GM21786 (cell line): ENCODE measurements at regions not wholly inside any gene's neighbourhood (a gene's known extent, or its start where the extent isn't known, plus 50 kb on each side); places are given as distances from the start of the nearest gene placed in this dataset.
"Not testable (repeated sequence)": the region's sequence is repeated elsewhere in the genome, so short reads cannot be mapped to it uniquely, and the experiment has no call there.

Source experiments
- ATAC-seq: cut with Tn5 transposase; IDR thresholded peaks from one replicate; pipeline ENCODE4 v1.9.1; 2021; ENCODE audit not compliant: unreplicated experiment

DNA sequence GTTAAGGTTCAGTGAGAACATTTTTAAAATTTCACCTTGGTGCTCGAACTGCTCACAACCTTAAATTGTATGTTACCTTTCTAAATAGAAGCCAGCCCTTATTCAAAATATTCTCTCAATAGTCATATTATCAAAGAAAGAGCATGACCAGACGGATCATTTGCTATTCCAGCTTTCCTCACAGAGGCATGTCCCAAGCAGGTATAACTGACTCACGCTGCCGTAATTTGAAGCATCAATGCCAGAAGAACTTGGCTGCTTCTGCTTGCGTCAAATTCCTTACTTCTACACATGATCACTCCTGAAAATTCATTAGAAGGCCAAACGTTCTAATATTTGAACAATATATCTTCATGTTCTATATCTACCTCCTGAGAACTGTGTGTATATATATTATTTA, 69.5 kb upstream of the VGLL4 start:
- no peak for ATAC-seq

DNA sequence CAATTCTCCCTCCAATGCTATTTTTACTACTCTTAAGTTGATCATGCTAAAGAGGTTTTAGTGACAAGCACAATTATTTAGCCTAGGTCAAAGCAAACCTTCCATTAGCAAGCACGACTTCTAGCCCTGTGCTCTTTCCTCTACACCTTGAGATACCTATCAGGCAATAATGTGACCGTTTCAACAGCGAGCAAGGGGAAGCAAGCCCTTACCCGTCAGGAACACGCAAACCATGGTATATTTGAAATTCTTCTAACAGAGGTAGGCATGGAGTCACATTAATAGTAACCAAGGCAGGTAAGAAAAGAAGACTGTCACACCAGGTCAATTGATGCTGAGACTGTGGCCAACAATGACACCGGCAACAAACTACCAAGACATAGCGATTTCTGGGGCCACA, 68.9 kb upstream of the VGLL4 start:
- no peak for ATAC-seq

DNA sequence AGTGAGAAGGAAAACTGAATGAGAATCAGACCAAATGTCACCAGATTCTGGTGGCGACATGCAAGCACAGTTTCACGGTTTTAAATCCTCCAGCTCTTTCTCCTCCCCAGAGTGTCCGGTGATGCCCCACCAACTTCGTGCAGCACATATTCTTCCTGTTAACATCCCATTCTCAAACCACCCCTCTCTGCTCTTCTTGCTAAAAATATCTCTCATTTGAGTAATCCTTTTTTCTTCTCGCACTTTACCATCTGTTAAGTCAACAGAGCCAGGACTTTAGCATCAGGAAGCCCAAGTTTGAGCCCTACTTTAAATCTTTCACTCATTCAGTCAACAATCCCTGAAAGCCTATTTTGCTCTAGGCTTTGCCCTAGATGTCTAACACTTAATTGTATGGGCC, 68.2 kb upstream of the VGLL4 start:
- ATAC-seq: no peak

DNA sequence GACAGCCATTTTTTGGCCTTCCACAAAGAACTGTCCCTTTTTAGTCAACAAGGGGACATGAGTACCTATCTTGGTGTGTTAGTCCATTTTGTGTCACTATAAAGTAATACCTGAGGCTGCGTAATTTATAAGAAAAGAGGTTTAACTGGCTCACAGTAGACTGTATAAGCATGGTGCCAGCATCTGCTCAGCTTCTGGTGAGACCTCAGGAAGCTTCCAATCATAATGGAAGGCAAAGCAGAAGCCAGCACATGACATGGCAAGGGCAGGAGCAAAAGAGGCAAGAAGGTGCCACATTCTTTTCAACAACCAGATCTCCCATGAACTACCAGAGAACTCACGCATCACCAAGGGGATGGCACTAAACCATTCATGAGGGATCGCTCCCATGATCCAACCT, 66.1 kb upstream of the VGLL4 start:
- no peak for ATAC-seq

DNA sequence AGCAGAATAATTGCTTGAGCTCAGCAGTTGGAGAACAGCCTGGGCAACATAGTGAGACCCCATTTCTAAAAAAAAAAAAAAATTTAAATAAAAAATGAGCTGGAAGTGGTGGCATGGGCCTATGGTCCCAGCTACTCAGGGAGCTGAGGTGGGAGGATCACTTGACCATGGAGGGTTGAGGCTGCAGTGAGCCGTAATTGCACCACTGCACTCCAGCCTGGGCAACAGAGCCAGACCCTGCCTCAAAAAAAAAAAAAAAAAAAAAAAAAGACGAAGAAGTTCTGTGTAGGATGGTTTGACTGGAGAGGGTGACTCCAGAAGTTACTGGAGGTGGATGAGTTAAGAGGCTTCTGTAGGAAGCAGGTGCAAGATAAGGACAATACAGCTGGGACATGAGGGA, 63.4 kb upstream of the VGLL4 start:
- ATAC-seq: not testable (repeated sequence)

DNA sequence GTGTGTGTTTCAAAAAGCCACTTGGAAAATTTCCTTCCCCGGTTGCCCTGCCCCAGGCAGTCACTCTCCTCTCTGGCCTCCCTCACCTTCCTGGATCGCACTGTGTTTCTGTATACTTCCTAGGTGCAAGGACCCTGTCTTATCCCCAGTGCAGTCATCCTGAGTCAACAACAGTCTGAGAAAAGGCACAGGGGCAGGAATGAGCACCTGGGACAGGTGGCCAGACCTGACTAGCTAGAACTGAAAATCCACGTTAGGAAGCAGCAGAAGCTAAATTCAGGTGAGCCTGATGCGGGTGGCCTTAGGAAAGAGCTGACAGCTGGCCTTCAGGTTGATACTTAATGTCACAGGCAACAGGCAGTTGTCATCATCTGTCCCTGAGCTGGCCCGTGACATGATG, 62.9 kb upstream of the VGLL4 start:
- no peak for ATAC-seq

DNA sequence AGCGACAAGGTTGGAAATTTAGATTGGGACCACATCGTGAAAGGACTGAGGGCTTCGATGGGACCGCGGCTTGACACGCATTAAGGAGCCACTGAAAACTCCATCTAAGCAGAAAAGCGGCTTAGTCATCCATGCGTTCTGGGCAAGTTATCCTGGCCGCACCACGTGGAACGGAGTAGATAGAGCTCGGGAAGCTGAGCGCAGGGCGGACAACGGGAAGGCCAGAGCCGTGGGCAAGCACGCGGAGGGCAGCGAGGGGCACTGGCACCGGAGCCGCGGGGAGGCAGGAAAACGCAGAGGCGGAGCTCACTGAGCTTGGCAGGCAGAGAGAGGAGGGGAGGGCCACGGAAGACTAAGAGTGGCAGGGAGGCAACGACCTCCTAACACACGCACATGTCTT, 61.3 kb upstream of the VGLL4 start:
- ATAC-seq: no peak

DNA sequence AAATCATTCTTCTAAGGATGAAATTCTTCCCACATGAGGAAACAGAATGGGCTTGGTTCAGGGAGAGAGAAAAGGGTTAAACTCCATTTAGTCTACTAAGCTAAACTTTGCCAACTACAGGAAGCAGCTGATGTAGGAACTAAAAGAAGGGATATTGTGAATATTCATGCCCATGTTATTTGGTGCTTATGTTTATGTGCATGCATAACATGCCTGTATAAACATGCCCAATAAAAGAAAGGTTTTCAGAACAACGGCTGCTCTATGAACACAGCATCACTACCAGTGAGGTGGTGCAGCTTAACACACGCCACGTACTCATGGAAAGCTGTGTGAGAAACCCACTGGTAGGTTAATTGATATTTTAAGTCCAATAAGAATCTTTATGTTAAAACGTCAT, 59.4 kb upstream of the VGLL4 start:
- no peak for ATAC-seq

DNA sequence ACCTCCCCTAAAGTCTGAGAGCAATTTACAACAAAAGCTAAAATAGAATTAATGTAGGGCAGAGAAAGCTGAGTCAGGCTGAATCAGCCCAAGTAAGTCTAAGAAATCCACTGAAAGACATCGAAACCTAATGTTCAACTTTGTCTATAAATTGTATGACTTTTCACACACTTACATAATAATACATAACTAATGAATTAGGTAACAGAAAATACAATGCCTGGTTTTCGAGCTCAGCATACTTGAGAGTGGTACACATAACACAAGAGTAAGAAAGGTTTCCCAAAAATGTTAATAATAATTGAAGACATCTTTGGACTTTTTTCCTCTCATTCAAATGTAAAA, 55.3 kb upstream of the VGLL4 start:
- ATAC-seq: no peak

DNA sequence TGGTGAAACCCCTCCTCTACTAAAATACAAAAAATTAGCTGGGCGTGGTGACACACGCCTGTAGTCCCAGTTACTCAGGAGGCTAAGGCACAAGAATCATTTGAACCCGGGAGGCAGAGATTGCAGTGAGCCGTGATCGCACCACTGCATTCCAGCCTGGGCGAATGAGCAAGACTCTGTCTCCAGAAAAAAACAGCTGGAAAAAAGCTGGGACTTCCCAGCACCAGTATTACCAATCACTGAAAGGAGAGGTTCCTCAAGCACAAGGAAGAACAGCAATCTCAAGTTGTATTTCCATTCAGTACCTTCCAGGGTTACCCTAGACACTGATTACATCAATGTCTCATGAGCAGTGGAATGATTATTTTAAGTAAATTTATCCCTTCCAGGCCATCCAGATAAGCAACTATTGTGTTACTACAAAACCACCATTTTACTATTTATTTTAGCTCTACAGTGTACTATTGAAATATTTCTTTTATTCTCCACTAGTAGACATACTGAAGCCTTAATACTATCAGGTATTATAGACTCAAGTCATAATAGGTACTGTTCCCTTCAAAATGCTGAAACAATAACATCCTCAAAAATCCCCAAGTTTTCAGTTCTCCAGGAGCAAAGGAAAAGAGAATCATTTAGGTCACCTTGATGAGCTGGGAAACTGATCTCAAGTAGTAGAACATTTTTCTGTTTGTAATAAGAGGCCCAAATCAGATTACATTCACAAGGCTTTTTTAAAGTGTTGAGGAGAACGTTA, 54.8 kb upstream of the VGLL4 start:
- no peak for ATAC-seq

DNA sequence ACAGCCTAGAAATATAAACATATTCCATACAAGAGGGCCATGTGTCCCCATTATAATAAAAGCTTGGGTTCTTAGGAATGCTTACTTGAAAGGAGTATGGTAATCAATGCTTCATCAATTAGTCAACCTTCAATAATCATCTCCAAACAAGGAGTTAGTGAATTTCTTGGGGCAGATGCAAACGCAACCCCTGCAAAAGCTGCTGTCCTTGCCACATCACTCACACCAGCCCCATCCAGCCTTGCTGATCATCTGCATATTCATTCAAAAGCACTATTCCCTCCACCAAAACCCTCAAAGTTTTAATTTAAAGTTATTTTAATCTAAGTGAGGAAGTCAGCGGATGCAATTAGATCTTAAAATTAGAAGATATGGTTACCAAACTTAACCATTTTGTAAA, 54.0 kb upstream of the VGLL4 start:
- no peak for ATAC-seq

DNA sequence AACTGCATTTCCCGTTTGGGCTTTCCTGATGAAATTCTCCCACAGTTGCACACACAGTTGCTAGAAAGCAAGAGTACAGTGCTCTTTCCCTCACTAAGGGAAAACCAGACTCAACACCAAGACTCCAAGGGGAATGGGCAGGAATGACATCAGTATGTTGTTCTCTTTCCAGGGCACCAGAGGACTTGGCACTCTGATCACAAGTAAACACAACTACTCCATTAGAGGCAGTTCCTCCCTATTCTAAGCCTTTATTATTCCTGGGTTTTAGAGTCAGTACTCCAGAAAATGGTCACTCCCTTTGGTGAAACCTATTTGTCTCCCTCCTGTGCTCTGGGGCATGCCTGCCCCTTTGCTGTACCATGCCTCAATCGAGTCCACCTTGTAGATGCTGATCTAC, 52.3 kb upstream of the VGLL4 start:
- ATAC-seq: no peak
